Keratinocyte (primary cell): ENCODE measurements at regions not wholly inside any gene's neighbourhood (a gene's known extent, or its start where the extent isn't known, plus 50 kb on each side); places are given as distances from the start of the nearest gene placed in this dataset.

Experiments used
- DNase-seq: peaks from one replicate; pipeline ENCODE4 v3.0.0-alpha.2; 2011; ENCODE audit warnings: low read depth, missing footprints, low spot score
- FAIRE-seq: peaks from 2 replicates; lab custom pipeline; 2011; peaks lifted over from hg19 to GRCh38; lab: Jason Lieb, UNC
- H2AFZ ChIP-seq: 2 replicates; pipeline ENCODE4 v1.6.0; 2012; ENCODE audit warnings: low read length, control low read depth, inconsistent platforms; ENCODE audit not compliant: control insufficient read depth
- H3K27ac ChIP-seq: 2 replicates; pipeline ENCODE4 v1.5.1; 2011; ENCODE audit warnings: low read length; ENCODE audit not compliant: control insufficient read depth, insufficient read depth
- H3K27me3 ChIP-seq: 3 replicates; pipeline ENCODE4 v1.6.0; 2011; ENCODE audit warnings: low read length; ENCODE audit not compliant: control insufficient read depth, insufficient read depth; ENCODE audit errors: extremely low read depth
- H3K36me3 ChIP-seq, 2 experiments: 2 replicates in 1 of 2; 3 replicates in 1 of 2; pipeline ENCODE4 v1.5.1; 2011; ENCODE audit warnings: low read length in 2 of 2, mild to moderate bottlenecking in 1 of 2; ENCODE audit not compliant: control insufficient read depth in 2 of 2, insufficient read depth in 2 of 2; ENCODE audit errors: extremely low read depth in 1 of 2
- H3K4me1 ChIP-seq: 3 replicates; pipeline ENCODE4 v1.5.1; 2011; ENCODE audit warnings: low read length; ENCODE audit not compliant: control insufficient read depth, insufficient read depth; ENCODE audit errors: extremely low read depth
- H3K4me2 ChIP-seq: 3 replicates; pipeline ENCODE4 v1.6.0; 2011; ENCODE audit warnings: low read depth, low read length; ENCODE audit not compliant: control insufficient read depth, insufficient read depth; ENCODE audit errors: extremely low read depth
- H3K4me3 ChIP-seq, 3 experiments: fragments of 200-600 bp in 1 of 3; sonication (generic) in 1 of 3; 2 replicates in 2 of 3; 3 replicates in 1 of 3; pipeline ENCODE4 v1.5.1; 2011 to 2016; ENCODE audit warnings: low read length in 3 of 3, mild to moderate bottlenecking in 3 of 3, control low read depth in 2 of 3, inconsistent platforms in 1 of 3, low read depth in 1 of 3, mixed read lengths in 1 of 3, mixed run types in 1 of 3, moderate library complexity in 1 of 3; ENCODE audit not compliant: control insufficient read depth in 2 of 3, insufficient read depth in 2 of 3; ENCODE audit errors: extremely low read depth in 1 of 3
- H3K79me2 ChIP-seq: 2 replicates; pipeline ENCODE4 v1.6.0; 2012; ENCODE audit warnings: low read length; ENCODE audit not compliant: control insufficient read depth, insufficient read depth
- H3K9ac ChIP-seq: 3 replicates; pipeline ENCODE4 v1.6.0; 2011; ENCODE audit warnings: low read length; ENCODE audit not compliant: control insufficient read depth, insufficient read depth; ENCODE audit errors: extremely low read depth
- H3K9me1 ChIP-seq: 3 replicates; pipeline ENCODE4 v1.6.0; 2011; ENCODE audit warnings: low read length; ENCODE audit not compliant: control insufficient read depth, insufficient read depth; ENCODE audit errors: extremely low read depth
- H3K9me3 ChIP-seq: 2 replicates; pipeline ENCODE4 v1.5.1; 2012; ENCODE audit warnings: low read depth, low read length; ENCODE audit not compliant: control insufficient read depth
- H4K20me1 ChIP-seq: 3 replicates; pipeline ENCODE4 v1.6.0; 2011; ENCODE audit warnings: low read length; ENCODE audit not compliant: control insufficient read depth, insufficient read depth; ENCODE audit errors: extremely low read depth
- EZH2 ChIP-seq: IDR thresholded peaks from one replicate; pipeline ENCODE4 v1.6.1; 2012; ENCODE audit warnings: inconsistent platforms, mild to moderate bottlenecking, low read length, moderate library complexity
- dilution Hi-C: fragments of 300-500 bp; cut with MboI; formaldehyde crosslinking; loops from one replicate; pipeline ENCODE4 v1.7.0; 2020; ENCODE audit warnings: low sequenced_read_pairs; ENCODE audit not compliant: extremely low pct_ligation_motif_present
- TF ChIP-seq, protein P1 (sequence below), 3 experiments: IDR thresholded peaks in 1 of 3; conservative IDR thresholded peaks in 1 of 3; optimal IDR thresholded peaks in 1 of 3; 2 replicates in 2 of 3; 3 replicates in 1 of 3; pipeline versions ENCODE3 to v1.5.1; 2011; ENCODE audit warnings: low read length in 3 of 3, mild to moderate bottlenecking in 3 of 3, moderate library complexity in 2 of 3, control low read depth in 1 of 3, inconsistent platforms in 1 of 3; ENCODE audit not compliant: insufficient read depth in 2 of 3; ENCODE audit errors: extremely low read depth in 1 of 3

DNA sequence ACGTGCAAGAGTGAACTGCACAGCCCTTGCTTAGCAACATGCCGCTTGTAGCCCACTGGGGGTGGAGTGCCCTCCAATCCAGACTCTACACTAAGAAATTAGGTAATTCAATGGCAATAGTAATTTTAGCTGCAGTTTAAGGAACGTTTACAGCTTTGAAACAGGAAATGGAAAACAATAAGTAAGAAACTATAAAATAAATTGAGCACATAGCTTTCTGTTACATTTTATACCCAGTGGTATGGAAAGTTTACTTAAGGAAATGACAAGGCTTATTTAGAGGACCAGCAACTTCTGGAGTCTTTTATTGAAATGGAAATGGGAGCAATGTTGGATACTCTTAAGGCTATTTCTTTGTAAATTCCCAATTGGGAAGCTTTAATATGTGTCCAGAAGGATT, 373.2 kb downstream of the KCNRG start:
- no peaks in the 10 kb centered on the region for H3K27me3 ChIP-seq
- DNase-seq: no peak
- no peak overlapping the region for H3K27ac ChIP-seq
- no peak overlapping the region for H3K9ac ChIP-seq
- no peak for FAIRE-seq
- no peaks in the 10 kb centered on the region for H3K9me3 ChIP-seq
- H3K4me3 ChIP-seq: no peak overlapping the region
- TF ChIP-seq, protein P1, sequence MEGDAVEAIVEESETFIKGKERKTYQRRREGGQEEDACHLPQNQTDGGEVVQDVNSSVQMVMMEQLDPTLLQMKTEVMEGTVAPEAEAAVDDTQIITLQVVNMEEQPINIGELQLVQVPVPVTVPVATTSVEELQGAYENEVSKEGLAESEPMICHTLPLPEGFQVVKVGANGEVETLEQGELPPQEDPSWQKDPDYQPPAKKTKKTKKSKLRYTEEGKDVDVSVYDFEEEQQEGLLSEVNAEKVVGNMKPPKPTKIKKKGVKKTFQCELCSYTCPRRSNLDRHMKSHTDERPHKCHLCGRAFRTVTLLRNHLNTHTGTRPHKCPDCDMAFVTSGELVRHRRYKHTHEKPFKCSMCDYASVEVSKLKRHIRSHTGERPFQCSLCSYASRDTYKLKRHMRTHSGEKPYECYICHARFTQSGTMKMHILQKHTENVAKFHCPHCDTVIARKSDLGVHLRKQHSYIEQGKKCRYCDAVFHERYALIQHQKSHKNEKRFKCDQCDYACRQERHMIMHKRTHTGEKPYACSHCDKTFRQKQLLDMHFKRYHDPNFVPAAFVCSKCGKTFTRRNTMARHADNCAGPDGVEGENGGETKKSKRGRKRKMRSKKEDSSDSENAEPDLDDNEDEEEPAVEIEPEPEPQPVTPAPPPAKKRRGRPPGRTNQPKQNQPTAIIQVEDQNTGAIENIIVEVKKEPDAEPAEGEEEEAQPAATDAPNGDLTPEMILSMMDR (optimal IDR thresholded peaks at IDR 0.05 in 1 of 3, IDR thresholded peaks at IDR 0.05 in 1 of 3, conservative IDR thresholded peaks at IDR 0.05 in 1 of 3; ENCODE audit: extremely low read depth in 1 of 3, insufficient read depth in 2 of 3, low read length in 3 of 3): no peak
- TF ChIP-seq EZH2: no peak
- no peak overlapping the region for H2AFZ ChIP-seq
- no peaks in the 10 kb centered on the region for H3K4me1 ChIP-seq
- dilution Hi-C loops: no loop called here
- H4K20me1 ChIP-seq: no peaks in the 10 kb centered on the region
- no peaks in the 10 kb centered on the region for H3K79me2 ChIP-seq
- no peaks in the 10 kb centered on the region for H3K9me1 ChIP-seq
- no peak overlapping the region for H3K4me2 ChIP-seq
- H3K36me3 ChIP-seq: no peaks in the 10 kb centered on the region

DNA sequence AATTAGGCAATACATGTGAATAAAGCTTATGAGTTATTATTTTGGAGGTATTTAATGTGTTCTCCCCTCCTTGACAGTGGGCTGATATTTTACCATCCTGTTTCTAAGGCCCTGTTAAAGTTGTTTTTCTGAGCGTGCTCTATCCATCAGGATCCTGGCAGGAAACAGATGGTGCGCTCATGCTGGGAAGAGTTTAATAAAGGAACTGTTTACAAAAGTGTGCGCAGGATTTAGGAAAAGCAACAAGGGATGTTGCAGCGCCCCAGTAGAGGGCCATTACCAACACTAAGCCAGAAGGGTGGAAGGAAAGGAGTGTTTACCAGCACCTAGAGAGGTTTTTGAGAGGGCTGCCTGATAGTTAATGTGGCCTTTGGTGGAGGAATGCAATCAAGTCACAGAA, 374.5 kb downstream of the KCNRG start:
- dilution Hi-C loops: no loop called here
- H3K4me3 ChIP-seq: no peak overlapping the region
- H3K27ac ChIP-seq: no peak overlapping the region
- no peaks in the 10 kb centered on the region for H3K9me1 ChIP-seq
- H3K4me2 ChIP-seq: no peak overlapping the region
- H3K9ac ChIP-seq: no peak overlapping the region
- no peaks in the 10 kb centered on the region for H3K4me1 ChIP-seq
- H3K36me3 ChIP-seq: no peaks in the 10 kb centered on the region
- TF ChIP-seq, protein P1 (optimal IDR thresholded peaks at IDR 0.05 in 1 of 3, IDR thresholded peaks at IDR 0.05 in 1 of 3, conservative IDR thresholded peaks at IDR 0.05 in 1 of 3; ENCODE audit: extremely low read depth in 1 of 3, insufficient read depth in 2 of 3, low read length in 3 of 3): no peak
- no peak for TF ChIP-seq EZH2
- H2AFZ ChIP-seq: no peak overlapping the region
- DNase-seq: no peak
- FAIRE-seq: no peak
- H3K9me3 ChIP-seq: no peaks in the 10 kb centered on the region
- H4K20me1 ChIP-seq: no peaks in the 10 kb centered on the region
- H3K27me3 ChIP-seq: no peaks in the 10 kb centered on the region
- no peaks in the 10 kb centered on the region for H3K79me2 ChIP-seq
